ENCODE measurements at regions not wholly inside any gene's neighbourhood (a gene's known extent, or its start where the extent isn't known, plus 50 kb on each side); places are given as distances from the start of the nearest gene placed in this dataset.

DNA sequence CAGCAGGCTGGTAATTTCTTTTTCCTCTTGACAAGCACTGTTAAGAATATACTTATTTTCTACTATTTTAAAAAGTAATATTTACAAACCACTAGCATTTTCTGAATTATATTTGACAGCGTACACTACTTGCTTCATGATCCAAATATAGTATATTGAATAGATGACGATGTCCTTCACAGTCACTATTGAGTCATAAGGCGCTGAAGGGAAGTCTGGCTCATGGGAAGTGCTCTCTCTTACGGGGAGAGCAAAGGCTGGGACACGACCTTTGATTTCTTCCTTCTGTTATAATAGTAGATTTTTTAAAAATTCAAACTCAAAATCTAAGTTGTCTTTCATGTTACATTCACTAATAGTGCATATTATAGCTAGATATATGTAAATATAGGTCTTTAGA lies 357.1 kb downstream of the SOCS6 start:
- Histone ChIP-seq H3K27ac (no peak overlapping the region), H3K4me1 (no peaks in the 10 kb centered on the region), H3K9me3 (no peaks in the 10 kb centered on the region), H3K4me3 (no peak overlapping the region), H3K36me3 (no peaks in the 10 kb centered on the region), H3K27me3 (no peaks in the 10 kb centered on the region)
- TF ChIP-seq, protein P1, sequence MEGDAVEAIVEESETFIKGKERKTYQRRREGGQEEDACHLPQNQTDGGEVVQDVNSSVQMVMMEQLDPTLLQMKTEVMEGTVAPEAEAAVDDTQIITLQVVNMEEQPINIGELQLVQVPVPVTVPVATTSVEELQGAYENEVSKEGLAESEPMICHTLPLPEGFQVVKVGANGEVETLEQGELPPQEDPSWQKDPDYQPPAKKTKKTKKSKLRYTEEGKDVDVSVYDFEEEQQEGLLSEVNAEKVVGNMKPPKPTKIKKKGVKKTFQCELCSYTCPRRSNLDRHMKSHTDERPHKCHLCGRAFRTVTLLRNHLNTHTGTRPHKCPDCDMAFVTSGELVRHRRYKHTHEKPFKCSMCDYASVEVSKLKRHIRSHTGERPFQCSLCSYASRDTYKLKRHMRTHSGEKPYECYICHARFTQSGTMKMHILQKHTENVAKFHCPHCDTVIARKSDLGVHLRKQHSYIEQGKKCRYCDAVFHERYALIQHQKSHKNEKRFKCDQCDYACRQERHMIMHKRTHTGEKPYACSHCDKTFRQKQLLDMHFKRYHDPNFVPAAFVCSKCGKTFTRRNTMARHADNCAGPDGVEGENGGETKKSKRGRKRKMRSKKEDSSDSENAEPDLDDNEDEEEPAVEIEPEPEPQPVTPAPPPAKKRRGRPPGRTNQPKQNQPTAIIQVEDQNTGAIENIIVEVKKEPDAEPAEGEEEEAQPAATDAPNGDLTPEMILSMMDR (IDR thresholded peaks at IDR 0.05 in 4 of 5, conservative IDR thresholded peaks at IDR 0.05 in 1 of 5), result no peak
- no peak for TF ChIP-seq POLR2A (IDR thresholded peaks at IDR 0.05)
- intact Hi-C loops (cut with DNase I; ENCODE audit: low total_unique reads), result no loop called here
- in situ Hi-C loops (cut with MboI; ENCODE audit: low sequenced_read_pairs in 4 of 4), result no loop called here
- ATAC-seq (no peak), DNase-seq (no peak)

GRCh38 chr18:70643812-70644211 lies 355.0 kb downstream of the SOCS6 start:
- TF ChIP-seq POLR2A (IDR thresholded peaks at IDR 0.05), result no peak
- TF ChIP-seq, protein P1 (IDR thresholded peaks at IDR 0.05 in 4 of 5, conservative IDR thresholded peaks at IDR 0.05 in 1 of 5), result no peak
- ATAC-seq, result no peak
- intact Hi-C loops (cut with DNase I; ENCODE audit: low total_unique reads), result no loop called here
- H3K4me3 ChIP-seq, result no peak overlapping the region
- H3K4me1 ChIP-seq, result no peaks in the 10 kb centered on the region
- H3K27me3 ChIP-seq, result no peaks in the 10 kb centered on the region
- in situ Hi-C loops (cut with MboI; ENCODE audit: low sequenced_read_pairs in 4 of 4), result no loop called here
- H3K36me3 ChIP-seq, result no peaks in the 10 kb centered on the region
- no peak overlapping the region for H3K27ac ChIP-seq
- no peaks in the 10 kb centered on the region for H3K9me3 ChIP-seq
- no peak for DNase-seq

GRCh38 chr18:70641156-70641775 lies 352.4 kb downstream of the SOCS6 start:
- H3K27me3 ChIP-seq, result no peaks in the 10 kb centered on the region
- H3K4me1 ChIP-seq, result no peaks in the 10 kb centered on the region
- no peak overlapping the region for H3K4me3 ChIP-seq
- intact Hi-C loops (cut with DNase I; ENCODE audit: low total_unique reads), result no loop called here
- no peaks in the 10 kb centered on the region for H3K36me3 ChIP-seq
- no peak for DNase-seq
- ATAC-seq, result no peak
- TF ChIP-seq, protein P1 (IDR thresholded peaks at IDR 0.05 in 4 of 5, conservative IDR thresholded peaks at IDR 0.05 in 1 of 5), result no peak
- no peak for TF ChIP-seq POLR2A (IDR thresholded peaks at IDR 0.05)
- H3K9me3 ChIP-seq, result no peaks in the 10 kb centered on the region
- no peak overlapping the region for H3K27ac ChIP-seq
- in situ Hi-C loops (cut with MboI; ENCODE audit: low sequenced_read_pairs in 4 of 4), result no loop called here

GRCh38 chr18:70640336-70640887 lies 351.6 kb downstream of the SOCS6 start:
- in situ Hi-C loops (cut with MboI; ENCODE audit: low sequenced_read_pairs in 4 of 4) (no loop called here), intact Hi-C loops (cut with DNase I; ENCODE audit: low total_unique reads) (no loop called here)
- Histone ChIP-seq H3K36me3 (no peaks in the 10 kb centered on the region), H3K4me1 (no peaks in the 10 kb centered on the region), H3K9me3 (no peaks in the 10 kb centered on the region), H3K27ac (no peak overlapping the region), H3K27me3 (no peaks in the 10 kb centered on the region), H3K4me3 (no peak overlapping the region)
- ATAC-seq, result no peak
- TF ChIP-seq POLR2A (IDR thresholded peaks at IDR 0.05), result no peak
- TF ChIP-seq, protein P1 (IDR thresholded peaks at IDR 0.05 in 4 of 5, conservative IDR thresholded peaks at IDR 0.05 in 1 of 5), result no peak
- DNase-seq, result no peak

GRCh38 chr18:70636991-70637390 lies 348.1 kb downstream of the SOCS6 start:
- DNase-seq, result no peak
- no peak for ATAC-seq
- no peaks in the 10 kb centered on the region for H3K4me1 ChIP-seq
- no peaks in the 10 kb centered on the region for H3K36me3 ChIP-seq
- in situ Hi-C loops (cut with MboI; ENCODE audit: low sequenced_read_pairs in 4 of 4), result no loop called here
- H3K27me3 ChIP-seq, result no peaks in the 10 kb centered on the region
- no peaks in the 10 kb centered on the region for H3K9me3 ChIP-seq
- intact Hi-C loops (cut with DNase I; ENCODE audit: low total_unique reads), result no loop called here
- H3K4me3 ChIP-seq, result no peak overlapping the region
- TF ChIP-seq, protein P1 (IDR thresholded peaks at IDR 0.05 in 4 of 5, conservative IDR thresholded peaks at IDR 0.05 in 1 of 5), result no peak
- no peak for TF ChIP-seq POLR2A (IDR thresholded peaks at IDR 0.05)
- no peak overlapping the region for H3K27ac ChIP-seq
